Neuronal stem cell (in vitro differentiated cells): ENCODE measurements at regions not wholly inside any gene's neighbourhood (a gene's known extent, or its start where the extent isn't known, plus 50 kb on each side); places are given as distances from the start of the nearest gene placed in this dataset.

Source experiments
- DNase-seq: peaks from one replicate; pipeline ENCODE4 v3.0.0-alpha.2; 2013; ENCODE audit warnings: low spot score
- H2AFZ ChIP-seq: one replicate; pipeline ENCODE4 v1.6.1; 2013; ENCODE audit warnings: mild to moderate bottlenecking, low read length, inconsistent platforms
- H2AK5ac ChIP-seq: 2 replicates; pipeline ENCODE4 v1.6.1; 2013; ENCODE audit warnings: low read depth, mild to moderate bottlenecking, inconsistent platforms, low read length, moderate library complexity, mixed read lengths
- H2BK120ac ChIP-seq: 2 replicates; pipeline ENCODE4 v1.6.1; 2013; ENCODE audit warnings: low read depth, mild to moderate bottlenecking, inconsistent platforms, low read length, moderate library complexity, mixed read lengths
- H2BK12ac ChIP-seq: one replicate; pipeline ENCODE4 v1.6.1; 2013; ENCODE audit warnings: low read length, inconsistent platforms
- H2BK15ac ChIP-seq: 2 replicates; pipeline ENCODE4 v1.6.1; 2013; ENCODE audit warnings: mild to moderate bottlenecking, low read length, inconsistent platforms, mixed read lengths
- H2BK5ac ChIP-seq: one replicate; pipeline ENCODE4 v1.6.1; 2013; ENCODE audit warnings: inconsistent platforms, mild to moderate bottlenecking, low read length, moderate library complexity
- H3K14ac ChIP-seq: one replicate; pipeline ENCODE4 v1.6.1; 2013; ENCODE audit warnings: low read length, inconsistent platforms
- H3K18ac ChIP-seq: 2 replicates; pipeline ENCODE4 v1.6.1; 2013; ENCODE audit warnings: low read length, inconsistent platforms
- H3K23ac ChIP-seq: 2 replicates; pipeline ENCODE4 v1.6.1; 2013; ENCODE audit warnings: low read depth, mild to moderate bottlenecking, mixed read lengths, low read length, inconsistent platforms; ENCODE audit not compliant: poor library complexity
- H3K27ac ChIP-seq: replicated peaks from 3 replicates; pipeline ENCODE4 v1.5.1; 2013; ENCODE audit warnings: low read length, inconsistent platforms
- H3K27me3 ChIP-seq, 3 experiments: 2 replicates each; pipeline ENCODE4 v1.6.1; 2013; ENCODE audit warnings: low read length in 3 of 3, mild to moderate bottlenecking in 2 of 3, inconsistent platforms in 1 of 3, low read depth in 1 of 3, mixed read lengths in 1 of 3, moderate library complexity in 1 of 3; ENCODE audit not compliant: control insufficient read depth in 3 of 3, insufficient read depth in 3 of 3
- H3K36me3 ChIP-seq, 2 donors: replicated peaks in 1 of 2; 2 replicates each; pipeline ENCODE4 v1.6.1; 2013; ENCODE audit warnings: low read length in 2 of 2; ENCODE audit not compliant: control insufficient read depth in 2 of 2, insufficient read depth in 2 of 2
- H3K4ac ChIP-seq: 2 replicates; pipeline ENCODE4 v1.6.1; 2013; ENCODE audit warnings: inconsistent platforms, mild to moderate bottlenecking, low read length, moderate library complexity
- H3K4me1 ChIP-seq, 2 donors: 1 replicate in 1 of 2; 2 replicates in 1 of 2; pipeline ENCODE4 v1.6.1; 2013; ENCODE audit warnings: low read length in 2 of 2, low read depth in 1 of 2; ENCODE audit not compliant: control insufficient read depth in 2 of 2, insufficient read depth in 1 of 2
- H3K4me2 ChIP-seq: one replicate; pipeline ENCODE4 v1.6.1; 2013; ENCODE audit warnings: mild to moderate bottlenecking, low read length, inconsistent platforms; ENCODE audit not compliant: insufficient read depth, poor library complexity, severe bottlenecking
- H3K4me3 ChIP-seq, 2 donors: 2 replicates each; pipeline ENCODE4 v1.5.1; 2013; ENCODE audit warnings: low read length in 2 of 2, mild to moderate bottlenecking in 2 of 2, inconsistent platforms in 1 of 2, moderate library complexity in 1 of 2
- H3K79me1 ChIP-seq: one replicate; pipeline ENCODE4 v1.6.1; 2013; ENCODE audit warnings: low read depth, mild to moderate bottlenecking, inconsistent platforms, low read length, moderate library complexity
- H3K9ac ChIP-seq: one replicate; pipeline ENCODE4 v1.6.1; 2013; ENCODE audit warnings: mild to moderate bottlenecking, low read depth, low read length, inconsistent platforms; ENCODE audit not compliant: poor library complexity
- H3K9me3 ChIP-seq, 2 donors: replicated peaks in 1 of 2; 2 replicates each; pipeline versions ENCODE3 to v1.6.1; 2013; ENCODE audit warnings: low read length in 2 of 2, mild to moderate bottlenecking in 2 of 2, inconsistent platforms in 1 of 2, low read depth in 1 of 2, mixed read lengths in 1 of 2, moderate library complexity in 1 of 2; ENCODE audit not compliant: control insufficient read depth in 2 of 2, insufficient read depth in 1 of 2
- H4K8ac ChIP-seq: one replicate; pipeline ENCODE4 v1.6.1; 2013; ENCODE audit warnings: low read depth, mild to moderate bottlenecking, inconsistent platforms, low read length, moderate library complexity
- H4K91ac ChIP-seq: one replicate; pipeline ENCODE4 v1.6.1; 2013; ENCODE audit warnings: low read length, low read depth, mild to moderate bottlenecking, inconsistent platforms; ENCODE audit not compliant: poor library complexity
- WGBS, 2 donors: extraction: QIAGEN DNeasy Blood & Tissue Kit; methylation state at CpG; one replicate each; pipeline ENCODE4 v1.1.7; 2013; ENCODE audit warnings: missing lambda C conversion rate in 2 of 2, mixed read lengths in 1 of 2; ENCODE audit not compliant: insufficient read length in 2 of 2, insufficient replicate concordance in 1 of 2; ENCODE audit errors: extremely low coverage in 2 of 2; 5-methylcytosine and 5-hydroxymethylcytosine counted together

DNA sequence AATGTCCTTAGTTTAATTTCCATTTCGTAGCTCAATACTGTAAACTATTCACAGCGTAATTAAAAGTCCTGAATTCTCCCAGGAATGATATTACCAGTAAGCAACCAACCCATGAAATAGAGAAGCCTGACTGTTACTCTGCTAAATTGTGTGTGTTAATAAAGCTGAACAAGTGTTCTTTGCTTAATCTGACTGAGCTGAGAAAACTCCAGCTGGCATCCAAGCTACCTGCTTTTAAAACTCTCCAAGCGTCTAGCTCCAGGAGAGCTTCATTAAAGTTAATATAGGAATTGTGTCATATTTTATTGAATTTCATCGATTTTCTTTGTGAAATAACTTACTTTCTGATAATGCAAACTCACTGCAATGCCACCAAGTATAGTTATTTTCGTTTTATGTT lies 524.4 kb downstream of the SLC16A7 start:
- Histone ChIP-seq H3K23ac (no peak overlapping the region), H2BK5ac (no peak overlapping the region), H3K4me2 (no peak overlapping the region), H3K9ac (no peak overlapping the region), H4K91ac (no peak overlapping the region), H3K27me3 (no peaks in the 10 kb centered on the region), H2AFZ (no peak overlapping the region), H2BK120ac (no peak overlapping the region), H2BK15ac (no peak overlapping the region), H3K9me3 (peaks cover 0 to 2% of the 10 kb centered on the region in 2 donors), H3K14ac (no peak overlapping the region), H4K8ac (no peak overlapping the region), H3K4me1 (no peaks in the 10 kb centered on the region), H3K4ac (no peak overlapping the region), H3K36me3 (no peaks in the 10 kb centered on the region), H2AK5ac (no peak overlapping the region), H3K79me1 (no peaks in the 10 kb centered on the region), H2BK12ac (no peak overlapping the region), H3K18ac (no peak overlapping the region), H3K27ac (no peak overlapping the region), H3K4me3 (no peak overlapping the region)
- WGBS, 2 donors, result no CpG with 5 or more reads among the region's 5 CpGs
- no peak for DNase-seq

DNA sequence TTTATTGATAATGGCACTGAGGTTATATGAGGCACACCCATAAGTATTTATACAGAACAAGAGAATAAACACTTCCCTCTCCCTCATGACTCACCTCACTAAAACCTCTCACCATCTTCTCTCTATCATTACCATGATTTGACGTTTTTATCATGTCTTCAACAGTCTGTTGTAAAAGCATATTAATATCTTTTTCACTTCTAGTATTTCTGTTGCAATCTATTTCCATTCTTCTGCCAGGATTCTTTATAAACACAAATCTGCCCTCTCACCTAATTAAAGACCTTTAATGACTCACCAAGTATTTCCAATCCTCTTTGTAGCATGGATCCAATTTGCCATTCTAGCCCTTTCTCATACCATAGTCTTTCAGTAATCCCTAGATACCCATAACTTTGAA lies 527.7 kb downstream of the SLC16A7 start:
- H3K27me3 ChIP-seq, result no peaks in the 10 kb centered on the region
- no peak overlapping the region for H3K18ac ChIP-seq
- H3K9ac ChIP-seq, result no peak overlapping the region
- H3K27ac ChIP-seq, result no peak overlapping the region
- H3K4ac ChIP-seq, result no peak overlapping the region
- no peak overlapping the region for H4K8ac ChIP-seq
- no peak overlapping the region for H3K14ac ChIP-seq
- H3K36me3 ChIP-seq, result no peaks in the 10 kb centered on the region
- no peaks in the 10 kb centered on the region for H3K9me3 ChIP-seq
- no peak overlapping the region for H2BK120ac ChIP-seq
- no peak overlapping the region for H2AFZ ChIP-seq
- no peak overlapping the region for H2AK5ac ChIP-seq
- H4K91ac ChIP-seq, result no peak overlapping the region
- no peak overlapping the region for H3K23ac ChIP-seq
- no CpG with 5 or more reads among the region's 1 CpG for WGBS, 2 donors
- no peak overlapping the region for H3K4me2 ChIP-seq
- no peaks in the 10 kb centered on the region for H3K4me1 ChIP-seq
- DNase-seq, result no peak
- H2BK5ac ChIP-seq, result no peak overlapping the region
- no peak overlapping the region for H2BK15ac ChIP-seq
- no peak overlapping the region for H3K4me3 ChIP-seq
- no peak overlapping the region for H2BK12ac ChIP-seq
- no peaks in the 10 kb centered on the region for H3K79me1 ChIP-seq

DNA sequence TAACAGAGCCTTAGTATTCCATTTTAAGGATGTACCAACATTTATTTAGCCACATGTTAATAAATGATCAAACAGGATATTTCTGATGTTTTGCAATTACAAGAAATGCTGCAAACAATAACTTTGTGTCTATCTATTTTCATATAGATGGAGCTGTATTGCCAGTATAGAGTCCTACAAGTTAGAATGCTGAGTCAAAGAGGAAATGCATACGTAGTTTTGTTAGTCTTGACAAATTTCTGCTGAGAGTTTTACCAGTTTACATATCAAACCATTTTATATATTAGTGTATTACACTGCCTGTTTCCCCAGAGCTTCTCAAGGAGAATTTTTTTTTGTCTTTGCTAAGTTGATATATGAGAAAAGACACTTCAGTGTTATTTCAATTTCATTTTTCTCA lies 541.7 kb downstream of the SLC16A7 start:
- H3K27ac ChIP-seq, result no peak overlapping the region
- no peak for DNase-seq
- WGBS, 2 donors, result no CpG with 5 or more reads among the region's 1 CpG

DNA sequence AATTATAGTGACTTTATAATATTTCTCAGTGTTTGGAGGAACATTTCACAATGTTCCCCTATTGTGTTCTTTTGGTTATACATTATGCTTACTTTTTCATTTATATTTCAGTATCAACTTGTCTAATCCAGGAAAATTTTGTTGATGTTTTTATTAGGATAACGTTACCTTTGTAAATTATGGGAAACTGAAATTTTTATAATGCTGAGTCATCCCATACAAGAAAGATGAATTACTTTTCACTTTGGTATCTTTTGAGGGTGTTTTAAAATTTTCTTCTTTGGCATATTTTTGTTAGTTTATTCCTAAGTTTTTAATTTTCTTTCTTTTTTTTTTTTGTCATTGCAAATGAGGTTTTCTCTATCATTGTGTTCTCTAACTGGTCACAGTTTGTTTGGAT lies 542.7 kb downstream of the SLC16A7 start:
- no CpG with 5 or more reads among the region's 1 CpG for WGBS, 2 donors
- Histone ChIP-seq H3K9ac (no peak overlapping the region), H3K14ac (no peak overlapping the region)

More for the DNA sequence above, 541.7 kb downstream of the SLC16A7 start:
- Histone ChIP-seq H3K4me1 (no peaks in the 10 kb centered on the region), H2BK5ac (no peak overlapping the region), H3K79me1 (no peaks in the 10 kb centered on the region), H3K9me3 (no peaks in the 10 kb centered on the region), H3K9ac (no peak overlapping the region), H3K23ac (no peak overlapping the region), H2AK5ac (no peak overlapping the region), H2AFZ (no peak overlapping the region), H3K14ac (no peak overlapping the region), H3K4me2 (no peak overlapping the region), H3K36me3 (no peaks in the 10 kb centered on the region), H3K4ac (no peak overlapping the region), H3K18ac (no peak overlapping the region), H4K8ac (no peak overlapping the region), H2BK120ac (no peak overlapping the region), H2BK12ac (no peak overlapping the region), H4K91ac (no peak overlapping the region), H3K27me3 (no peaks in the 10 kb centered on the region), H3K4me3 (no peak overlapping the region), H2BK15ac (no peak overlapping the region)

More for the DNA sequence above, 542.7 kb downstream of the SLC16A7 start:
- H3K4me2 ChIP-seq, result no peak overlapping the region
- H4K91ac ChIP-seq, result no peak overlapping the region
- H2AK5ac ChIP-seq, result no peak overlapping the region
- H2BK15ac ChIP-seq, result no peak overlapping the region
- no peaks in the 10 kb centered on the region for H3K36me3 ChIP-seq
- DNase-seq, result no peak
- no peak overlapping the region for H2BK12ac ChIP-seq
- no peak overlapping the region for H2BK5ac ChIP-seq
- H3K27ac ChIP-seq, result no peak overlapping the region
- H3K23ac ChIP-seq, result no peak overlapping the region
- no peak overlapping the region for H2BK120ac ChIP-seq
- no peak overlapping the region for H3K4me3 ChIP-seq
- H3K4ac ChIP-seq, result no peak overlapping the region
- no peaks in the 10 kb centered on the region for H3K79me1 ChIP-seq
- H3K27me3 ChIP-seq, result no peaks in the 10 kb centered on the region
- H3K9me3 ChIP-seq, result no peaks in the 10 kb centered on the region
- H3K4me1 ChIP-seq, result no peaks in the 10 kb centered on the region
- no peak overlapping the region for H4K8ac ChIP-seq
- no peak overlapping the region for H3K18ac ChIP-seq
- no peak overlapping the region for H2AFZ ChIP-seq
